Heart left ventricle (tissue), 13 donors: ENCODE measurements at regions not wholly inside any gene's neighbourhood (a gene's known extent, or its start where the extent isn't known, plus 50 kb on each side); places are given as distances from the start of the nearest gene placed in this dataset.

Source experiments
- CTCF ChIP-seq, 12 donors: fragments of 200-600 bp; sonication (generic) in 4 of 12; IDR thresholded peaks; one replicate each; pipeline versions ENCODE4 v1.5.0 to v1.8.0; 2018 to 2022; ENCODE audit warnings: antibody characterized with exemption in 12 of 12, mild to moderate bottlenecking in 5 of 12
- POLR2A ChIP-seq, 2 donors: fragments of 450-650 bp; IDR thresholded peaks; one replicate each; pipeline ENCODE4 v1.6.1; 2017; ENCODE audit warnings: antibody characterized with exemption in 2 of 2, mild to moderate bottlenecking in 2 of 2, moderate library complexity in 2 of 2
- donor health status: ischemic (EF 13 %, LVEDD 7.1; RV severe dilation, severe dysfunction).
- donor health status: DM: no; HTN: yes; CAD: no.
- donor health status: DM: no; HTN: no; CAD: no.
- donor health status: ischemic (EF 25% LVEDD 6.9; RV normal size, moderate dysfunction).
- donor health status: ischemic (EF 25% LVEDD 5.7; RV mildly dilated, moderate dysfunction).
- donor health status: ischemic (EF 35%, LVEDD 5.7; RV mildly dilated, moderate dysfunction).
- donor health status: nonischemic (EF 11% LVEDD 7.7; RV severe dilation, severe dysfunction).
- donor health status: DM: yes; HTN: yes; CAD: no.
- donor health status: PGD.
- donor health status: ischemic (EF 29% LVEDD 5.4; RV normal size, mild dysfunction).
- donor health status: nonischemic (EF 23%, LVEDD 6.1; RV moderate dilation, normal function).

- TF ChIP-seq POLR2A (IDR thresholded peaks at IDR 0.05) (no peak), CTCF (IDR thresholded peaks at IDR 0.05) (no peak)
Observed at GRCh38 chr2:3944071-3944470, 240.7 kb downstream of the DCDC2C start.
